Neural crest cell (in vitro differentiated cells): ENCODE measurements at regions not wholly inside any gene's neighbourhood (a gene's known extent, or its start where the extent isn't known, plus 50 kb on each side); places are given as distances from the start of the nearest gene placed in this dataset.
"Not testable (repeated sequence)": the region's sequence is repeated elsewhere in the genome, so short reads cannot be mapped to it uniquely, and the experiment has no call there.

Experiments used
- DNase-seq: peaks from one replicate; pipeline ENCODE4 v3.0.0; 2021; ENCODE audit warnings: low read depth, mixed read lengths, low spot score
- H3K27ac Mint-ChIP-seq: one replicate; pipeline ENCODE4 v1.8.0; 2021; ENCODE audit warnings: mild to moderate bottlenecking, mixed read lengths; ENCODE audit not compliant: unreplicated experiment
- H3K27me3 Mint-ChIP-seq: 2 replicates; pipeline ENCODE4 v1.8.0; 2021; ENCODE audit warnings: low read depth, mild to moderate bottlenecking, mixed read lengths
- H3K36me3 Mint-ChIP-seq: 2 replicates; pipeline ENCODE4 v1.8.0; 2021; ENCODE audit warnings: low read depth, mild to moderate bottlenecking, mixed read lengths
- H3K4me1 Mint-ChIP-seq: 2 replicates; pipeline ENCODE4 v1.8.0; 2021; ENCODE audit warnings: mixed read lengths
- H3K4me3 Mint-ChIP-seq: one replicate; pipeline ENCODE4 v1.8.0; 2021; ENCODE audit warnings: mild to moderate bottlenecking, mixed read lengths
- H3K9me3 Mint-ChIP-seq: 2 replicates; pipeline ENCODE4 v1.8.0; 2021; ENCODE audit warnings: mixed read lengths
- CTCF ChIP-seq: fragments of 200-600 bp; sonication (generic); conservative IDR thresholded peaks from 2 replicates; pipeline ENCODE4 v1.5.0; 2021; ENCODE audit warnings: antibody characterized with exemption, mild to moderate bottlenecking

GRCh38 chr14:28300356-28300755 lies 466.2 kb upstream of the FOXG1 start:
- Mint-ChIP-seq H3K4me3 (no peak overlapping the region), H3K27ac (no peak overlapping the region), H3K36me3 (no peaks in the 10 kb centered on the region), H3K9me3 (peaks cover 2% of the 10 kb centered on the region), H3K27me3 (no peaks in the 10 kb centered on the region), H3K4me1 (no peaks in the 10 kb centered on the region)
- no peak for TF ChIP-seq CTCF
- no peak for DNase-seq

- Mint-ChIP-seq H3K36me3 (no peaks in the 10 kb centered on the region), H3K9me3 (peaks cover 2% of the 10 kb centered on the region), H3K27ac (no peak overlapping the region), H3K4me3 (no peak overlapping the region), H3K4me1 (no peaks in the 10 kb centered on the region), H3K27me3 (no peaks in the 10 kb centered on the region)
- no peak for DNase-seq
- TF ChIP-seq CTCF: no peak
These were observed 465.4 kb upstream of the FOXG1 start for GRCh38 chr14:28301179-28301578.

- DNase-seq: no peak
- H3K9me3 Mint-ChIP-seq: peaks cover 2% of the 10 kb centered on the region
- no peaks in the 10 kb centered on the region for H3K4me1 Mint-ChIP-seq
- H3K36me3 Mint-ChIP-seq: no peaks in the 10 kb centered on the region
- H3K27ac Mint-ChIP-seq: no peak overlapping the region
- no peaks in the 10 kb centered on the region for H3K27me3 Mint-ChIP-seq
- TF ChIP-seq CTCF: no peak
- H3K4me3 Mint-ChIP-seq: no peak overlapping the region
These were observed 463.3 kb upstream of the FOXG1 start for GRCh38 chr14:28303248-28303647.

GRCh38 chr14:28305938-28306337 lies 460.6 kb upstream of the FOXG1 start:
- Mint-ChIP-seq H3K9me3 (peaks cover 2% of the 10 kb centered on the region), H3K27me3 (peaks cover 1% of the 10 kb centered on the region), H3K4me3 (no peak overlapping the region), H3K27ac (no peak overlapping the region), H3K4me1 (peaks cover 8% of the 10 kb centered on the region), H3K36me3 (no peaks in the 10 kb centered on the region)
- no peak for TF ChIP-seq CTCF
- no peak for DNase-seq

- no peak for TF ChIP-seq CTCF
- peaks cover 8% of the 10 kb centered on the region for H3K4me1 Mint-ChIP-seq
- H3K27ac Mint-ChIP-seq: no peak overlapping the region
- H3K4me3 Mint-ChIP-seq: no peak overlapping the region
- DNase-seq: no peak
- H3K27me3 Mint-ChIP-seq: peaks cover 4% of the 10 kb centered on the region
- peaks cover 2% of the 10 kb centered on the region for H3K9me3 Mint-ChIP-seq
- H3K36me3 Mint-ChIP-seq: no peaks in the 10 kb centered on the region
These were observed 459.1 kb upstream of the FOXG1 start for GRCh38 chr14:28307506-28307905.

- Mint-ChIP-seq H3K9me3 (no peaks in the 10 kb centered on the region), H3K27ac (no peak overlapping the region), H3K27me3 (peaks cover 4% of the 10 kb centered on the region), H3K4me3 (no peak overlapping the region), H3K4me1 (peaks cover 8% of the 10 kb centered on the region), H3K36me3 (no peaks in the 10 kb centered on the region)
- no peak for DNase-seq
- no peak for TF ChIP-seq CTCF
These were observed 457.9 kb upstream of the FOXG1 start for GRCh38 chr14:28308734-28309133.

- peak overlapping the region; percentile 83 for H3K27ac Mint-ChIP-seq
- H3K4me3 Mint-ChIP-seq, H3K36me3 Mint-ChIP-seq, H3K4me1 Mint-ChIP-seq, DNase-seq, H3K9me3 Mint-ChIP-seq, H3K27me3 Mint-ChIP-seq: not testable (repeated sequence)
These were observed 448.5 kb upstream of the FOXG1 start for GRCh38 chr14:28317890-28318675.
